H1 (cell line): ENCODE measurements at regions not wholly inside any gene's neighbourhood (a gene's known extent, or its start where the extent isn't known, plus 50 kb on each side); places are given as distances from the start of the nearest gene placed in this dataset.

Experiments used
- CTCF ChIA-PET: fragments of 300-600 bp; sonication (Branson Sonifier 250); formaldehyde crosslinking; loops from one replicate; lab custom pipeline; 2021; ENCODE audit not compliant: partially characterized antibody; lab: Charles Lee
- POLR2A ChIA-PET: fragments of 300-600 bp; sonication (Branson Sonifier 250); formaldehyde crosslinking; loops from one replicate; lab custom pipeline; 2021; ENCODE audit warnings: inconsistent platforms; ENCODE audit not compliant: partially characterized antibody; lab: Charles Lee
- DNase-seq, 2 experiments: peaks; one replicate each; pipeline versions ENCODE4 v3.0.0 to v3.0.0-alpha.2; 2010 to 2022; ENCODE audit warnings: low spot score in 2 of 2, low read depth in 1 of 2, mixed read lengths in 1 of 2
- FAIRE-seq: peaks from 2 replicates; lab custom pipeline; 2011; peaks lifted over from hg19 to GRCh38; lab: Jason Lieb, UNC
- H2AFZ ChIP-seq: 2 replicates; pipeline ENCODE4 v1.8.1; 2012; ENCODE audit warnings: low read length, inconsistent platforms
- H2AK5ac ChIP-seq: 2 replicates; pipeline ENCODE4 v1.6.1; 2013; ENCODE audit warnings: low read depth, low read length
- H2BK120ac ChIP-seq: replicated peaks from 2 replicates; pipeline ENCODE3; 2013; ENCODE audit warnings: low read depth, low read length, inconsistent platforms
- H2BK12ac ChIP-seq: 2 replicates; pipeline ENCODE4 v1.6.1; 2013; ENCODE audit warnings: low read depth, low read length
- H2BK15ac ChIP-seq: 2 replicates; pipeline ENCODE4 v1.6.1; 2013; ENCODE audit warnings: low read length
- H2BK20ac ChIP-seq: 2 replicates; pipeline ENCODE4 v1.6.1; 2013; ENCODE audit warnings: low read length
- H2BK5ac ChIP-seq: 2 replicates; pipeline ENCODE4 v1.6.1; 2013; ENCODE audit warnings: low read depth, low read length
- H3K14ac ChIP-seq: 2 replicates; pipeline ENCODE4 v1.6.1; 2013; ENCODE audit warnings: inconsistent platforms; ENCODE audit not compliant: insufficient read length
- H3K18ac ChIP-seq: 2 replicates; pipeline ENCODE4 v1.6.1; 2013; ENCODE audit warnings: low read length; ENCODE audit errors: extremely low read depth
- H3K23ac ChIP-seq: 2 replicates; pipeline ENCODE4 v1.6.1; 2013; ENCODE audit warnings: inconsistent platforms; ENCODE audit not compliant: insufficient read length
- H3K23me2 ChIP-seq: 2 replicates; pipeline ENCODE4 v1.6.1; 2013; ENCODE audit warnings: low read depth, low read length
- H3K27ac ChIP-seq: 2 replicates; pipeline ENCODE4 v1.6.1; 2011; ENCODE audit warnings: low read depth, low read length, inconsistent platforms
- H3K27me3 ChIP-seq, 4 experiments: replicated peaks in 1 of 4; 1 replicate in 1 of 4; 2 replicates in 3 of 4; pipeline versions ENCODE4 v1.6.1 to v1.8.1; 2011 to 2013; ENCODE audit warnings: low read length in 3 of 4, mild to moderate bottlenecking in 3 of 4, inconsistent platforms in 2 of 4, mixed read lengths in 2 of 4, moderate library complexity in 1 of 4; ENCODE audit not compliant: control insufficient read depth in 3 of 4, insufficient read depth in 3 of 4; ENCODE audit errors: extremely low read depth in 1 of 4
- H3K36me3 ChIP-seq, 4 experiments: 2 replicates each; pipeline versions ENCODE4 v1.6.1 to v1.8.1; 2011 to 2013; ENCODE audit warnings: mild to moderate bottlenecking in 4 of 4, low read length in 3 of 4, moderate library complexity in 2 of 4, control low read depth in 1 of 4, inconsistent platforms in 1 of 4; ENCODE audit not compliant: insufficient read depth in 4 of 4, control insufficient read depth in 2 of 4
- H3K4ac ChIP-seq: replicated peaks from 2 replicates; pipeline ENCODE3; 2013; ENCODE audit warnings: low read length, low read depth, mixed read lengths, inconsistent platforms; ENCODE audit not compliant: insufficient read length
- H3K4me1 ChIP-seq, 4 experiments: replicated peaks in 1 of 4; 1 replicate in 1 of 4; 2 replicates in 3 of 4; pipeline versions ENCODE4 v1.6.1 to v1.8.1; 2011 to 2013; ENCODE audit warnings: low read length in 3 of 4, inconsistent platforms in 2 of 4, mixed read lengths in 1 of 4; ENCODE audit not compliant: insufficient read depth in 4 of 4, control insufficient read depth in 3 of 4
- H3K4me2 ChIP-seq, 2 experiments: 2 replicates each; pipeline versions ENCODE4 v1.6.1 to v1.8.1; 2011 to 2013; ENCODE audit warnings: low read depth in 2 of 2, low read length in 2 of 2, control low read depth in 1 of 2, inconsistent platforms in 1 of 2, mild to moderate bottlenecking in 1 of 2; ENCODE audit not compliant: insufficient read depth in 1 of 2
- H3K4me3 ChIP-seq, 4 experiments: fragments of 200-600, 300-600 bp in 1 of 4; sonication (generic), shearing (Covaris generic), sonication (Bioruptor Twin) in 1 of 4; 2 replicates each; pipeline versions ENCODE4 v1.5.1 to v1.8.1; 2011 to 2016; ENCODE audit warnings: low read length in 4 of 4, low read depth in 3 of 4, control low read depth in 2 of 4, inconsistent platforms in 2 of 4, mild to moderate bottlenecking in 2 of 4, mixed read lengths in 1 of 4, moderate library complexity in 1 of 4; ENCODE audit not compliant: insufficient read depth in 2 of 4; ENCODE audit errors: extremely low read depth in 1 of 4
- H3K56ac ChIP-seq: replicated peaks from 2 replicates; pipeline ENCODE3; 2013; ENCODE audit warnings: low read depth, mild to moderate bottlenecking, mixed read lengths, low read length, inconsistent platforms; ENCODE audit not compliant: insufficient read length
- H3K79me1 ChIP-seq: 2 replicates; pipeline ENCODE4 v1.6.1; 2013; ENCODE audit warnings: low read depth, low read length, control low read depth
- H3K79me2 ChIP-seq, 2 experiments: 2 replicates each; pipeline versions ENCODE4 v1.6.1 to v1.8.1; 2012 to 2013; ENCODE audit warnings: low read length in 2 of 2, mild to moderate bottlenecking in 2 of 2, inconsistent platforms in 1 of 2; ENCODE audit not compliant: insufficient read depth in 2 of 2, control insufficient read depth in 1 of 2
- H3K9ac ChIP-seq, 4 experiments: replicated peaks in 1 of 4; 1 replicate in 1 of 4; 2 replicates in 3 of 4; pipeline versions ENCODE4 v1.6.1 to v1.8.1; 2011 to 2013; ENCODE audit warnings: low read depth in 3 of 4, low read length in 3 of 4, control low read depth in 2 of 4, mild to moderate bottlenecking in 2 of 4, moderate library complexity in 2 of 4, inconsistent platforms in 1 of 4; ENCODE audit errors: extremely low read depth in 1 of 4
- H3K9me3 ChIP-seq, 2 experiments: 2 replicates each; pipeline versions ENCODE4 v1.6.1 to v1.8.1; 2012 to 2013; ENCODE audit warnings: mild to moderate bottlenecking in 2 of 2, moderate library complexity in 2 of 2, control low read depth in 1 of 2, inconsistent platforms in 1 of 2, low read depth in 1 of 2, low read length in 1 of 2, mixed read lengths in 1 of 2; ENCODE audit not compliant: insufficient read depth in 2 of 2
- H4K20me1 ChIP-seq, 2 experiments: replicated peaks in 1 of 2; 2 replicates each; pipeline versions ENCODE3 to v1.8.1; 2011 to 2013; ENCODE audit warnings: inconsistent platforms in 2 of 2, low read length in 2 of 2, mild to moderate bottlenecking in 1 of 2; ENCODE audit not compliant: insufficient read depth in 2 of 2, control insufficient read depth in 1 of 2
- H4K5ac ChIP-seq: 2 replicates; pipeline ENCODE4 v1.6.1; 2013; ENCODE audit warnings: low read length, low read depth, mixed read lengths, inconsistent platforms; ENCODE audit not compliant: insufficient read length
- H4K8ac ChIP-seq: 2 replicates; pipeline ENCODE4 v1.8.0; 2013; ENCODE audit warnings: mild to moderate bottlenecking, moderate library complexity, low read length, inconsistent platforms; ENCODE audit not compliant: insufficient read depth; ENCODE audit errors: extremely low read depth
- H4K91ac ChIP-seq: replicated peaks from 2 replicates; pipeline ENCODE3; 2013; ENCODE audit warnings: low read length, mixed read lengths, inconsistent platforms; ENCODE audit not compliant: insufficient read length
- HDAC2 ChIP-seq, 2 experiments: fragments of 300-600 bp in 1 of 2; sonication (generic) in 1 of 2; IDR thresholded peaks; 2 replicates each; pipeline ENCODE4 v1.6.1; 2011 to 2012; ENCODE audit warnings: low read depth in 2 of 2, low read length in 2 of 2, mild to moderate bottlenecking in 2 of 2, moderate library complexity in 2 of 2, borderline replicate concordance in 1 of 2, inconsistent platforms in 1 of 2
- SUZ12 ChIP-seq: fragments of 200-600 bp; sonication (generic); IDR thresholded peaks from 2 replicates; pipeline ENCODE4 v1.6.1; 2012; ENCODE audit warnings: mild to moderate bottlenecking, inconsistent platforms, low read length, moderate library complexity, mixed read lengths
- WGBS, 2 experiments: shearing (Covaris generic) in 1 of 2; methylation state at CpG; one replicate each; pipeline versions ENCODE4 v1.1.6 to v1.1.7; 2013 to 2015; ENCODE audit warnings: low lambda C conversion rate in 2 of 2, mixed read lengths in 2 of 2, inconsistent platforms in 1 of 2, low coverage in 1 of 2, missing lambda C conversion rate in 1 of 2; ENCODE audit not compliant: insufficient replicate concordance in 2 of 2, insufficient coverage in 1 of 2, insufficient read length in 1 of 2; ENCODE audit errors: extremely low coverage in 1 of 2, missing lambda C conversion rate in 1 of 2; 5-methylcytosine and 5-hydroxymethylcytosine counted together

- Histone ChIP-seq H3K4me2 (peak overlapping the region; percentile 51 to 54; a peak in 3 of 4 replicates), H4K91ac (no peak overlapping the region), H2BK15ac (no peak overlapping the region), H3K4me1 (peaks cover 0 to 15% (median 11%) of the 10 kb centered on the region in 4 experiments; a peak in 4 of 7 replicates), H2AFZ (no peak overlapping the region), H3K27ac (no peak overlapping the region), H3K79me2 (no peaks in the 10 kb centered on the region), H2BK12ac (no peak overlapping the region), H3K79me1 (no peaks in the 10 kb centered on the region), H3K9me3 (no peaks in the 10 kb centered on the region), H3K4me3 (no peak overlapping the region), H3K23me2 (no peaks in the 10 kb centered on the region), H3K18ac (no peak overlapping the region), H3K9ac (no peak overlapping the region), H3K23ac (no peak overlapping the region), H2BK5ac (no peak overlapping the region), H4K20me1 (no peaks in the 10 kb centered on the region), H3K36me3 (no peaks in the 10 kb centered on the region), H4K8ac (no peak overlapping the region), H3K56ac (no peak overlapping the region), H3K27me3 (peaks cover 0 to 2% (median 1%) of the 10 kb centered on the region in 4 experiments; a peak in 3 of 7 replicates), H2BK120ac (no peak overlapping the region), H2AK5ac (no peak overlapping the region), H3K14ac (no peak overlapping the region), H2BK20ac (no peak overlapping the region), H3K4ac (no peak overlapping the region), H4K5ac (no peak overlapping the region)
- ChIA-PET CTCF (interaction anchor here (0.7 to 1.6 kb wide), 6 partner anchors 8 to 487 kb away, joined by 3 to 6 read pairs (median 3); no protein-coding TSS in a partner anchor), POLR2A (interaction anchor here (1.2 kb wide), 2 partner anchors 13 to 26 kb away, joined by 3 to 4 read pairs; no protein-coding TSS in a partner anchor)
- DNase-seq: peak; percentile 51 to 64
- peak; percentile 69 for FAIRE-seq
- 21% methylated on average over 7 of the region's 7 CpGs; no CpG with 5 or more reads in 1 of the 2 experiments for WGBS, 2 experiments
- TF ChIP-seq SUZ12 (no peak), HDAC2 (IDR thresholded peaks at IDR 0.05; ENCODE audit: borderline replicate concordance in 1 of 2, low read depth in 2 of 2, low read length in 2 of 2) (peak in 1 of 2 experiments; percentile 86; a peak in 1 of 4 replicates)
These were observed 428.1 kb downstream of the SOX2 start for GRCh38 chr3:182139627-182140357.
